PFSK-1 (cell line): ENCODE measurements at regions not wholly inside any gene's neighbourhood (a gene's known extent, or its start where the extent isn't known, plus 50 kb on each side); places are given as distances from the start of the nearest gene placed in this dataset.

Source experiments
- FOXP2 ChIP-seq: optimal IDR thresholded peaks from 2 replicates; pipeline ENCODE3; 2011; ENCODE audit warnings: borderline replicate concordance, control low read depth, inconsistent platforms; ENCODE audit not compliant: insufficient read depth; ENCODE audit errors: extremely low read length, extremely low read depth
- POLR2AphosphoS5 ChIP-seq: IDR thresholded peaks from 2 replicates; pipeline ENCODE4 v1.6.1; 2012; ENCODE audit warnings: low read depth, mild to moderate bottlenecking, control low read depth, low read length, moderate library complexity
- SIN3A ChIP-seq: IDR thresholded peaks from 2 replicates; pipeline ENCODE4 v1.6.1; 2012; ENCODE audit warnings: mild to moderate bottlenecking, low read length, moderate library complexity, borderline replicate concordance; ENCODE audit not compliant: insufficient read depth
- TAF1 ChIP-seq: IDR thresholded peaks from 2 replicates; pipeline ENCODE4 v1.6.1; 2012; ENCODE audit warnings: low read length, control low read depth, borderline replicate concordance; ENCODE audit not compliant: insufficient read depth
- TF ChIP-seq, protein P1 (sequence below), 2 experiments: IDR thresholded peaks; 2 replicates each; pipeline versions ENCODE4 v1.6.1 to v1.8.0; 2011 to 2012; ENCODE audit warnings: low read depth in 2 of 2, low read length in 2 of 2, control low read depth in 1 of 2, inconsistent platforms in 1 of 2, mild to moderate bottlenecking in 1 of 2, moderate library complexity in 1 of 2; ENCODE audit not compliant: insufficient read depth in 1 of 2

DNA sequence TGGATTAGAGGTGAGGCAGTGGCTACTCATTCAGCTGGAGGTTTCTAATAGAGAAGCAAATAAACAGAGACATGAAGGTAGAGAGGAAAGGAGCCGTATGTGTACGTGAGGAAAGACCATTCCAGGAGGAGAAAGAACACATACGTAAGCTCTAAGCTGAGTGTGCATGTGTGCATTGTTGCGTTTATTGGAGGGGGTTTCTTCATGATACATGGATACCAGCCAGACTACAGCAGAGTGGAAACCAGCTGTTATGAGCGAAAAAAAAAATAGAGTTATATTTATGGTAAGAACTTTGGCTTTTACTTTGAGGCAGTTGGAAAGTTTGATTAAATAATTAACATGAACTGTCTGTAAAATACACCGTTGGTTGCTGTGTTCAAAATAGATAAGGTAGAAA, 173.4 kb upstream of the RGS18 start:
- no peak for TF ChIP-seq SIN3A
- TF ChIP-seq TAF1: no peak
- TF ChIP-seq, protein P1, sequence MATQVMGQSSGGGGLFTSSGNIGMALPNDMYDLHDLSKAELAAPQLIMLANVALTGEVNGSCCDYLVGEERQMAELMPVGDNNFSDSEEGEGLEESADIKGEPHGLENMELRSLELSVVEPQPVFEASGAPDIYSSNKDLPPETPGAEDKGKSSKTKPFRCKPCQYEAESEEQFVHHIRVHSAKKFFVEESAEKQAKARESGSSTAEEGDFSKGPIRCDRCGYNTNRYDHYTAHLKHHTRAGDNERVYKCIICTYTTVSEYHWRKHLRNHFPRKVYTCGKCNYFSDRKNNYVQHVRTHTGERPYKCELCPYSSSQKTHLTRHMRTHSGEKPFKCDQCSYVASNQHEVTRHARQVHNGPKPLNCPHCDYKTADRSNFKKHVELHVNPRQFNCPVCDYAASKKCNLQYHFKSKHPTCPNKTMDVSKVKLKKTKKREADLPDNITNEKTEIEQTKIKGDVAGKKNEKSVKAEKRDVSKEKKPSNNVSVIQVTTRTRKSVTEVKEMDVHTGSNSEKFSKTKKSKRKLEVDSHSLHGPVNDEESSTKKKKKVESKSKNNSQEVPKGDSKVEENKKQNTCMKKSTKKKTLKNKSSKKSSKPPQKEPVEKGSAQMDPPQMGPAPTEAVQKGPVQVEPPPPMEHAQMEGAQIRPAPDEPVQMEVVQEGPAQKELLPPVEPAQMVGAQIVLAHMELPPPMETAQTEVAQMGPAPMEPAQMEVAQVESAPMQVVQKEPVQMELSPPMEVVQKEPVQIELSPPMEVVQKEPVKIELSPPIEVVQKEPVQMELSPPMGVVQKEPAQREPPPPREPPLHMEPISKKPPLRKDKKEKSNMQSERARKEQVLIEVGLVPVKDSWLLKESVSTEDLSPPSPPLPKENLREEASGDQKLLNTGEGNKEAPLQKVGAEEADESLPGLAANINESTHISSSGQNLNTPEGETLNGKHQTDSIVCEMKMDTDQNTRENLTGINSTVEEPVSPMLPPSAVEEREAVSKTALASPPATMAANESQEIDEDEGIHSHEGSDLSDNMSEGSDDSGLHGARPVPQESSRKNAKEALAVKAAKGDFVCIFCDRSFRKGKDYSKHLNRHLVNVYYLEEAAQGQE (IDR thresholded peaks at IDR 0.05; ENCODE audit: insufficient read depth in 1 of 2, low read depth in 2 of 2, low read length in 2 of 2): no peak
- TF ChIP-seq FOXP2: no peak
- TF ChIP-seq POLR2AphosphoS5: no peak

DNA sequence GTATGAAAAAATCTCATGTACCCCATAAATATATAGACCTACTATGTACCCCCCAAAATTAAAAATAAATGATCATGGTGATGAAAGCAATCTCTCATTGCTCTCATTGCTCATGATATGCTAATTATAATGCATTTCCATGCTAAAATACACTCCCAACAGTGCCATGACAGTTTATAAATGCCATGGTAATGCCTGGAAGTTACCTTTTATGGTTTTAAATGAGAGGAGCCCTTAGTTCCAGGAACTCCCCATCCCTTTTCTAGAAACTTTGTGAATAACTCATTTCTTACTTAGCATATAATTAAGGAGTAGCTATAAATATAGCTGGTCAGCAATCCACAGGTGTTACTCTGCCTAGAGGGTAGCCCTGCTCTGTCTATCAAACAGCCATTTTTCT, 166.1 kb upstream of the RGS18 start:
- TF ChIP-seq SIN3A: no peak
- no peak for TF ChIP-seq FOXP2
- TF ChIP-seq TAF1: no peak
- TF ChIP-seq, protein P1 (IDR thresholded peaks at IDR 0.05; ENCODE audit: insufficient read depth in 1 of 2, low read depth in 2 of 2, low read length in 2 of 2): no peak
- TF ChIP-seq POLR2AphosphoS5: no peak

DNA sequence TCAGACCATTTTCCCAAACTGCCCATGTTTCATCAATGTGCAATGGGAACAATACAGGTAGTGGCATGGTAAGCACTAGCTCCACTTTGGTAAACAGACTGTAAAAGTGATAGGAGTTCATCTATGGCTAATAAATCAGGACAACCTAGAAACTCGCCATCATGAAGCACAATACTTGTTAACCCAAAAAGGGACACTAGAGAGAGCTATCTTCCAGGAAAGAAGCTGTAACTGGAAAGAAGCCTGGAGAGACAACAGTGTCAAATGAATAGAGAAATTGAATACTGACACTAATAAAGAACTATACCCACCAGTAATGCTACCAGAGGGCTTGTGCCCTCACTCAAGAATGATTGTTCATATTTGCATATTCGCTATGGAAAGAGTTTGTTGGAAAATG, 164.7 kb upstream of the RGS18 start:
- TF ChIP-seq POLR2AphosphoS5 (no peak), FOXP2 (no peak), TAF1 (no peak), SIN3A (no peak)
- TF ChIP-seq, protein P1 (IDR thresholded peaks at IDR 0.05; ENCODE audit: insufficient read depth in 1 of 2, low read depth in 2 of 2, low read length in 2 of 2): no peak

DNA sequence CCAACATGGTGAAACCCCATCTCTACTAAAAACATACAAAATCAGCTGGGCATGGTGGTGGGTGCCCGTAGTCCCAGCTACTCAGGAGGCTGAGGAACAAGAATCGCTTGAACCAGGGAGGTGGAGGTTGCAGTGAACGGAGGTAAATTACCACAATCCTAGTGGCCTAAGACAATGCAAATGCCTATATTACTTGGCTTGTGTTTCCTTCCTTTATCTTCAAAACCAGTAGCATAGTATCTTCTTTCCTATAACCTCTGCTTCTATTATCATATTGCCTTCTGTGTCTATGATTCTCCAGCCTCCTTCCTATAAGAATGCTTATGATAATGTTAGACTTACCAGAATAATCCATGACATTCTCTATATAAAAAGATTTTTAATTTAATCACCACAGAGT, 156.2 kb upstream of the RGS18 start:
- no peak for TF ChIP-seq SIN3A
- TF ChIP-seq FOXP2: no peak
- TF ChIP-seq TAF1: no peak
- TF ChIP-seq, protein P1 (IDR thresholded peaks at IDR 0.05; ENCODE audit: insufficient read depth in 1 of 2, low read depth in 2 of 2, low read length in 2 of 2): no peak
- TF ChIP-seq POLR2AphosphoS5: no peak
